ENCODE measurements at regions not wholly inside any gene's neighbourhood (a gene's known extent, or its start where the extent isn't known, plus 50 kb on each side); places are given as distances from the start of the nearest gene placed in this dataset.

- DNase-seq (ENCODE audit: insufficient read length, low spot score) (no peak), FAIRE-seq (no peak)
These were observed 86.9 kb upstream of the CTNNA1 start for GRCh38 chr5:138666226-138666742.

- no peak for DNase-seq (ENCODE audit: insufficient read length, low spot score)
- no peak for FAIRE-seq
These were observed 88.0 kb upstream of the CTNNA1 start for GRCh38 chr5:138665261-138665660.

GRCh38 chr5:138664276-138664943, 88.8 kb upstream of the CTNNA1 start:
- FAIRE-seq (no peak), DNase-seq (ENCODE audit: insufficient read length, low spot score) (no peak)

- DNase-seq (ENCODE audit: insufficient read length, low spot score), result no peak
- no peak for FAIRE-seq
These were observed 88.4 kb upstream of the HSPA9 start for GRCh38 chr5:138663561-138663960.

GRCh38 chr5:138663009-138663408, 87.8 kb upstream of the HSPA9 start:
- FAIRE-seq (no peak), DNase-seq (ENCODE audit: insufficient read length, low spot score) (no peak)

GRCh38 chr5:138662599-138662998, 87.4 kb upstream of the HSPA9 start:
- no peak for FAIRE-seq
- DNase-seq (ENCODE audit: insufficient read length, low spot score), result no peak

GRCh38 chr5:138661991-138662434, 86.8 kb upstream of the HSPA9 start:
- no peak for FAIRE-seq
- no peak for DNase-seq (ENCODE audit: insufficient read length, low spot score)

GRCh38 chr5:138661291-138661960, 86.2 kb upstream of the HSPA9 start:
- FAIRE-seq, result no peak
- peak; percentile 33 for DNase-seq (ENCODE audit: insufficient read length, low spot score)

GRCh38 chr5:138660051-138660572, 84.9 kb upstream of the HSPA9 start:
- DNase-seq (ENCODE audit: insufficient read length, low spot score) (no peak), FAIRE-seq (no peak)

GRCh38 chr5:138659561-138659960, 84.4 kb upstream of the HSPA9 start:
- no peak for DNase-seq (ENCODE audit: insufficient read length, low spot score)
- FAIRE-seq, result no peak

GRCh38 chr5:138659121-138659520, 83.9 kb upstream of the HSPA9 start:
- no peak for DNase-seq (ENCODE audit: insufficient read length, low spot score)
- no peak for FAIRE-seq

GRCh38 chr5:138658676-138659075, 83.5 kb upstream of the HSPA9 start:
- no peak for FAIRE-seq

GRCh38 chr5:138657360-138657759, 82.2 kb upstream of the HSPA9 start:
- FAIRE-seq, result no peak
- DNase-seq (ENCODE audit: insufficient read length, low spot score), result no peak

More at GRCh38 chr5:138658676-138659075, 83.5 kb upstream of the HSPA9 start:
- no peak for DNase-seq (ENCODE audit: insufficient read length, low spot score)

- no peak for FAIRE-seq
- no peak for DNase-seq (ENCODE audit: insufficient read length, low spot score)
These were observed 81.7 kb upstream of the HSPA9 start for GRCh38 chr5:138656916-138657315.

GRCh38 chr5:138655530-138656190, 80.5 kb upstream of the HSPA9 start:
- FAIRE-seq (no peak), DNase-seq (ENCODE audit: insufficient read length, low spot score) (no peak)

- FAIRE-seq (peak; percentile 90), DNase-seq (ENCODE audit: insufficient read length, low spot score) (peak; percentile 36)
These were observed 79.2 kb upstream of the HSPA9 start for GRCh38 chr5:138654281-138654867.

GRCh38 chr5:138653502-138653901, 78.3 kb upstream of the HSPA9 start:
- no peak for DNase-seq (ENCODE audit: insufficient read length, low spot score)
- FAIRE-seq, result peak; percentile 33

GRCh38 chr5:138651767-138652117, 76.5 kb upstream of the HSPA9 start:
- no peak for FAIRE-seq
- DNase-seq (ENCODE audit: insufficient read length, low spot score), result no peak

GRCh38 chr5:138651058-138651766, 76.0 kb upstream of the HSPA9 start:
- DNase-seq (ENCODE audit: insufficient read length, low spot score), result no peak
- no peak for FAIRE-seq

GRCh38 chr5:138650196-138650595, 75.0 kb upstream of the HSPA9 start:
- FAIRE-seq (no peak), DNase-seq (ENCODE audit: insufficient read length, low spot score) (no peak)

Data from GM19239 (cell line).